Activated CD4-positive, alpha-beta T cell treated with anti-CD3 and anti-CD28 coated beads, Interleukin-2, amount 50 U/mL, for 1 hour (primary cell): ENCODE measurements at regions not wholly inside any gene's neighbourhood (a gene's known extent, or its start where the extent isn't known, plus 50 kb on each side); places are given as distances from the start of the nearest gene placed in this dataset.
"Not testable (repeated sequence)": the region's sequence is repeated elsewhere in the genome, so short reads cannot be mapped to it uniquely, and the experiment has no call there.

Experiments used
- DNase-seq: peaks from one replicate; pipeline ENCODE4 v3.0.0-alpha.2; 2020

DNA sequence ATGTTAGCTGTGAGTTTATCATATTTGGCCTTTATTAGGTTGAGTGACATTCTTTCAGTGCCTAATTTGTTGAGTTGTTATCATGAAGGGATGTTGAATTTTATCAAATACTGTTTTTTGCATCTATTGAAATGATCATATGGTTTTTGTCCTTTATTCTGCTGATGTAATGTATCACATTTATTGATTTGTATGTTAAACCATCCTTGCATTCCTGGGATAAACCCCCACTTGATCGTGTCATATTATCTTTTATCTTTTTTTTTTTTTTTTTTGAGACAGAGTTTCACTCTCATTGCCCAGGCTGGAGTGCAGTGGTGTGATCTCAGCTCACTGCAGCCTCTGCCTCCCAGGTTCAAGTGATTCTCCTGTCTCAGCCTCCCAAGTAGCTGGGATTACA, 51.9 kb upstream of the MFGE8 start:
- not testable (repeated sequence) for DNase-seq

DNA sequence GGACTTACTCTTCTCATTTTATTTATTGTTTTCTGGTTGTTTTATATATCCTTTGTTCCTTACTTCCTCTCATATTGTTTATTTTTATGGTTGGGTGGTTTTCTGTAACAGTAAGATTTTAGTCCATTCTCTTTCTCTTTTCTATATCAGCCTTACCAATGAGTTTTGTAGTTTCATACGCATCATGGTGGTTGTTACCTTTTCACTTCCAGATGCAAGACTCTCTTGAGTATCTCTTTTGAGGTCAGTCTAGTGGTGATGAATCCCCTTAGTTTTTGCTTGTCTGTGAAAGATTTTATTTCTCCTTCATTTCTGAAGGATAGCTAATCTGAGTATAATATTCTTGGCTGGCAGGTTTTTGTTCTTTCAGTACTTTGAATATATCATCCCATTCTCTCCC, 57.1 kb upstream of the MFGE8 start:
- DNase-seq = no peak

DNA sequence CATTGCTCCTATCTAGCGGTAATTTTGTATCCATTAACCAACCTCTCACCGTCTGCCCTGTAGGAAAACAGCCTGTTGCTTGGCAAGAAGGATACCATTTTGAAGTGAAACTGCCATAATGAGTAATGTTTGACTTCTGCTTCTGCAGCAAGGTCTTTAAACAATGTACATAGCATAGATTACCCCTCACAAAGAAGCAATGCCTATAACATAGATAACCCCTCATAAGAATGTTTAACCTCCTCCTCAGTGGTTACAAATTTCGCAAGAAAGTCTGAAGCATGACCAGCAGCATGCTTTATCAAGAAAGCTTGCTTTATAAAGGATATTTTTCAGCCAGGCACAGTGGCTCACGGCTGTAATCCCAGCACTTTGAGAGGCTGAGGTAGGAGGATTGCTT, 61.2 kb upstream of the MFGE8 start:
- DNase-seq = no peak

DNA sequence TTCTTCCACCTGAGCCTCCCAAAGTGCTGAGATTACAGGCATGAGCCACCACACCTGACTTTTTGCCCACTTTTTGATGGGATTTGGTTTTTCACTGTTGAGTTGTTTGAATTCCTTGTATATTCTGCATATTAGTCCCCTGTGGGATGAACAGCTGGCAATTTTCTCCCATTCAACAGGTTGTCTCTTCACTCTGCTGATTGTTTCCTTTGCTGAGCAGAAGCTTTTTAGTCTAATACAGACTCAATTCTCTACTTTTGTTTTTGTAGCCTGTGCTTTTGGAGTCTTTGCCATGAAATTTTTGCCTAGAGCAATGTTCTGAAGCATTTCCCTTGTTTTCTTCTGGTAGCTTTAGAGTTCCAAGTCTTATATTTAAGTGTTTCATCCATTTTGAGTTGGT, 62.7 kb upstream of the MFGE8 start:
- no peak for DNase-seq

DNA sequence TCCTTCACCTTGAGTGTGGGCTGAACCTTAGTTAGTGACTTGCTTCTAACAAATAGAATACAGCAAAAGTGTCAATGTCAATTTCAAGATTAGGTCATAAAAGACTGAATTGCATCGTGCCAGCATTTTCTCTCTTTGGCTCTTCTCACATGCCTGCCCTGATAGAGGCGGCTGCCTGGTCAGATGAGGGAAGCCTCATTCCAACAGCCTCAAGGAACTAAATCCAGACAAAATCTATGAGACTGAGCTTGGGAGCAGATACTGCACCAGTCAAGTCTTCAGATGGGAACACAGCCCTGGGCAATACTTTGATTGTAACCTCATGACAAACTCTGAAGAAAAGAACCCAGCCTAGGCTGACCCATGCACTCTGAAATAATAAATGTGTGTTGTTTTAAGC, 63.5 kb upstream of the MFGE8 start:
- no peak for DNase-seq

DNA sequence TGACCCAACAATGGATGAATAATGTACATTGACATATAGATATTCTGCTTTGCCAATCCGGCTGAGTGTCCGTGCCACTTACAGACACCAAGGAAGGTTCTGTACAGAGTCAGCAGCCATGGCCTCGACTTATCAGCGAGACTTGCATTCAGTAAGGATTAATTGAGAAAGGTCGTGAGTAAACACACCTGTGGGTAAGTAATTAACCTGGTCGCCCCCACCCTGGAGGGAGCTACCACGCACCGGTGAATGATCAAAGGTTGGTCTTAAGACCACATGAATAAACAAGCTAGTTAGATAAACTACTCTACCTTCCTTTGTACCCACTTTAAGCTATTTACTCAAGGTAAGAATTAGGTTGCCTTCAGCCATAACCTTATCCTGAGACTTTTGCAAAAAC, 66.5 kb upstream of the MFGE8 start:
- no peak for DNase-seq

DNA sequence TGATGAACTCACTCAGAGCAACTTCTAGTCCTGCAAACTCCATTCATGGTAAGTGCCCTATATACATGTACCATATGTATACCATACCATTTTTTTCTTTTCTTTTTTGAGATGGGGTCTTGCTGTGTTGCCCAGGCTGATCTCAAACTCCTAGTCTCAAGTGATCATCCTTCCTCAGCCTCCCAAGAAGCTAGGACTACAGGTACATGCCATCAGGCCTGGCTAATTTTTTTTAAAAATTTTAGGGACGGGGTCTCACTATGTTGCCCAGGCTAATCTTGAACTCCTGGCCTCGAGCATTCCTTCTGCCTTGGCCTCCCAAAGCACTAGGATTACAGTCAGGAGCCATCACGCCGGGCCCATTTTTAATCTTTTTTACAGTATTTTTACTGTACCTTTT, 67.3 kb upstream of the MFGE8 start:
- no peak for DNase-seq

DNA sequence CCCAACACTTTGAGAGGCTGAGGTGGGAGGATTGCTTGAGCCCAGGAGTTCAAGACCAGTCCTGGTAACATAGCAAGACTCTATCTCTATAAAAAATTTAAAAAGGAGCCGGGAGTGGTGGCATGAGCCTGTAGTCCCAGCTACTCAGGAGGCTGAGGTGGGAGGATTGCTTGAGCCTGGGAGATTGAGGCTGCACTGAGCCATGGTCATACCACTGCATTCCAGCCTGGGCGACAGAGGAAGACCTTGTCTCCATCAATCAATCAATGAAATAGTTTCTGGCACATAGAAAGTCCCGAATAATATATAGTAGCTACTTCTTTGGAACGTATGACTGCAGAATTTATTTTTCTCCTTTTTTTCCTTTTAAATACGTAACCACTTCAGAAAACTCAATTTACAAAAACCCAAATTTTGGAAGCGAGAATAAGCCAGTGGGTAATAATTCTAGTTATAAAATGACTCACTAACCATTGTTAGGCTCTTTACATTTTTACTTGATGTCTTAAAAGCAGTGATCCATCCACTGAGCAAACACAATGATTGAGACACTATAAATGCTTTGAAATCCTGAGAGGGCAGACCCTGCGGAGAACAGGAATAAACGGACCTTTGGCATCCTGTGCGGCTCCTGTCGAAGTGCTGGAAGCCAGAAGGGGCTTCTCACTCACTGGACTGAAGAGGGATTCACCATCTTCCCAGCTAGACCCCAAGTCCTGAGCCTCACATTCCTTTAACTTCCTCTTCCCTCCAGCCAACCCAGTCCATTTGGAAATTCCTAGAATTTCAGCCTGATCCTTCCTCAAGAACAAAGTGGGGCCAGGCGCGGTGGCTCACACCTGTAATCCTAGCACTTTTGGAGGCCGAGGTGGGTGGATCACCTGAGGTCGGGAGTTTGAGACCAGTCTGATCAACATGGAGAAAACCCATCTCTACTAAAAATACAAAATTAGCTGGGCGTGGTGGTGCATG, 68.4 kb upstream of the MFGE8 start:
- no peak for DNase-seq

DNA sequence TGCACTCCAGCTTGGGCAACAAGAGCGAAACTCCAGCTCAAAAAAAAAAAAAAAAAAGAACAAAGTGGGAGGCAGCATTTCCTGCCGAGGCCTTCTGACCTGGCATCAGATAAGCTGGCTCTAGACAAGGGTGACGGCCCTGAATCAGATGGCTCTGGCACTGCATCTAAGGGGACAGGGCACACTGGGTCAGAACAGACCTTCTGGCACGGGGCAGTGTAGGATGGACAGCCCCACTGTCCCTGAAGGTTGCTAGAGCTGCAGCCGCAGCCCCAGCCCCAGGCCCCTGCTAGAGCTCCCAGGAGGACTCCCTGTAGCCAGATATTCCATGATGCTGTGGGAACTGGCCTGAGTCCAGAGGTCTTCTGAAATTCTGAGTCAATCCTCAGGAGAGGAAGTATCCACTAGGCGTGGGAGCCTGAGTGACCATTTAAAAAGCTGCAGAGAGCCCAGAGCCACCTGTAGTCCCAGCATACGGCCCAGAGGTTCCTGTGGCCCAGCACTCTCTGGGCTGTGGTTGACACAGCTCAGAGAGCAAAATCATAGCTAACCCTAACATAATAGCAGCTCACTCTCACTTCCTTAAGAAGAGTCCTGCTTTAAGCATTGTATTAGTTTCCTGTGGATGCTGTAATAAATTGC, 69.2 kb upstream of the MFGE8 start:
- no peak for DNase-seq

DNA sequence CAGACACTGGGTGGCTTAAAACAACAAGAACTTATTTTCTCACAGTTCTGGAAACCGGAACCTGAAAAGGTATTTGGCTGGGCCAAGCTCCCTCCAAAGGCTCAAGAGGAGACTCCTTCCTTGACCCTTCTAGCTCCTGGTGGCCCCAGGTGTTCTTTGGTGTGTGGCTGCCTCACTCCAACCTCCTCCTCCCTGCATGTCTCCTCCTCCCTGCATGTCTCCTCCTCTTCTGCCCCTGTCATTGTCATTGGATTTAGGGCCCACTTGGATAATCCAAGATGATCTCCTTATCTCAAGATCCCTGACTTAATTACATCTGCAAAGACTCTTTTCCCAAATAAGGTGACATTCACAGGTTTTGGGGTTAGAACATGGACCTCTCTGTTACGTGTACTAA, 69.8 kb upstream of the MFGE8 start:
- DNase-seq = no peak

DNA sequence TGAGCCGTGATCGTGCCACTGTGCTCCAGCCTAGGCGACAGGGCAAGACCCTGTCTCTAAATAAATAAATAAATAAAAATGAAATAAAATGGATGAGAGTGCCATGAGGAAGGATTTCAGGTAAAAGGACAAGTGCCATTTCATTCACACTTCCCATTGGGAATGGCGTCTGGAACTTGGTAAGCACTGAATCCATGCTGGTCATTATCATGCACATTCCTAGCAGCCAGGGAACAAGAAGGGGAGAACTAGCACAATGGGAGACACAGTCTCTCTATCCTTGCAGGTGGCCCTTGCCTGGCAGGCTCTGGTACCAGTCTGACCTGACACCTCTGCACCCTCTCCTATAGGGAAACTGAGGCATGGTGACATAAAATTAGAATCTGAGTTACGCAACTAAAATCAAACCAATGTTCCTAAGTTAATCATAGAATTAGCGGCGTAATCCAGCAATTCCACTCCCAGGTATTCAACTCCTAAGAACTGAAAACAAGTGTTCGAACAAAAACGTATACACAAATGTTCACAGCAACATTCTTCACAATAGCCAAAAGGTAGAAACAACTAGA, 70.8 kb upstream of the MFGE8 start:
- DNase-seq = no peak

DNA sequence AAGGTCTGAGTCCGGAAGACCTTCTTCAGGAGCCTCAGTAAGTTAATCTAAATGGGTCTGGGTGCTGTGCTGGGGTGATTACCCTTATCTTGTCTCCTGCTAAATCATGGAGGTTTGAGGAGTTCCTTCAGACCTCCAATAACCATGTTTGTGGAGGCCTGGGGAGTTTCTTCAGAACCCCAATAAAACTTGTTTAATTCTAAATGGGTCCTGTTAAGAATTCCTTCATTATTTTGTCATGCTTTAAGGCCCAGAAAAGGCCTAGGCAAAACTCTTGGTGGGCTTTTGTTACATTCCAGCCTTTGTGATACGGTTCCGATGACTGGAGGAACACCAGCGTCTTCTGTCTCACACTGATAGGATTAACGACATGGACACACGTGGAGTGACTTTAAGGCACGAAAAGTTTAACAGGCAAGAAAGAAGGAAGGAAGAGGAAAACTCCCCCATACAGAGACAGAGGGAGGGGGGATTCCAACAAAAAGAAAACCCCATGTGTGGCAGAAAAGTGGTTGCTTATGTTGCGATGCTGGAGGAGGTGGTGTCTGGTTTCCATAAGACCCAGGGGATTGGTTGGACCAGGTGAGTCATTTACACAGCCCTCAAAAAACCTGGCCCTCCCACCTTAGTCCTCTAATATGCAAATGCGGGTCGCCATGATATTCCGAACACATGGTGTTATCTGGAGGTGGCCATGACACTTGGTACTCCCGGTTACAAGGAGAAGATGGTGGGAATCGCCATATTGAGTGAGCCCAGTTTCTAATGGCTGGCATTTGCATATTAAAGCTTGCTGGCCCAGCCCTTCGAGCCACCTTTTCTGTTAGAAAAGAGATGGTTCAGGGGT, 72.6 kb upstream of the MFGE8 start:
- DNase-seq = no peak

DNA sequence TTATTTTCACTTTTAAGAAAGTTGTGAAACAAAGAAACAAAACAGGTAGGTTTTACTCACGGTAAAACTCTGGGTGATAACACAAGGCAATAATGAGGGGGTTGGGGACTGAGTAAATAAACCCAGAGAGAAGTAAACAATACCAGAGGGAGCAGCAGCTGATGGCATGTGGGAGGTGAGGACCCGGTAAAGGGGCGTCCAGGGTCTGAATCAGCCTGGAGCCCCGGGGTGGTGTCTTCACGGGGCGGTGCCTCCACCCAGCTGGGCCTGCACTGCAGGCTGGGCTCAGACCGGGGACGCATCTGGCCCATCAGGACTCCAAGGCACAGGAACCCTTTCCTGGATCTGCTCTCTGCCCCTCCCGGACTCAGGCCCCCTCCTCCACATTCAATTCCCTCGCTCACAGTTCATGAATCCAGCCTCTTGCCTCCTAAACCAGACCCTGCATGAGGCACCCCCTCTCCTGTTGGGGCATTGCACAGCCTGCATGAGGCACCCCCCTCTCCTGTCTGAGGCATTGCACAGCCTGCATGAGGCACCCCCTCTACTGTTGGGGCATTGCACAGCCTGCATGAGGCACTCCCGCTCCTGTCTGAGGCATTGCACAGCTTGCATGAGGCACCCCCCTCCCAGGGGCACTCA, 73.9 kb upstream of the MFGE8 start:
- no peak for DNase-seq

DNA sequence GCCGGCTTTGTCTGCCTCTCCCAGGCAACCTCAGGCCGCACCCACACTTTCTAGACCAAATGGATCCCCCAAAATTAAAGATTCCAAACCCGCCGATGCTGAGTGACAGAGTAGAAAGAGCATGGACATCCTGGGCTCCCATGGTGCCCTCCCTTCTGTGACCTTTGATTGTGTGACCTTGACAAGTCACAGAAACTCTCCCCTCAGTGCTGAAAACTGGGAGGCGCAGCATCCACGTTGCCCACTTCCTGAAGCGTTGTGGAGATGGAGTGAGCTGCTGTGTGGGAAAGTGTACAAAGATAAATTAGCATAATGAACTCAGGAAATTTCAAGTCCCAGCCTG, 74.4 kb upstream of the MFGE8 start:
- DNase-seq = no peak

DNA sequence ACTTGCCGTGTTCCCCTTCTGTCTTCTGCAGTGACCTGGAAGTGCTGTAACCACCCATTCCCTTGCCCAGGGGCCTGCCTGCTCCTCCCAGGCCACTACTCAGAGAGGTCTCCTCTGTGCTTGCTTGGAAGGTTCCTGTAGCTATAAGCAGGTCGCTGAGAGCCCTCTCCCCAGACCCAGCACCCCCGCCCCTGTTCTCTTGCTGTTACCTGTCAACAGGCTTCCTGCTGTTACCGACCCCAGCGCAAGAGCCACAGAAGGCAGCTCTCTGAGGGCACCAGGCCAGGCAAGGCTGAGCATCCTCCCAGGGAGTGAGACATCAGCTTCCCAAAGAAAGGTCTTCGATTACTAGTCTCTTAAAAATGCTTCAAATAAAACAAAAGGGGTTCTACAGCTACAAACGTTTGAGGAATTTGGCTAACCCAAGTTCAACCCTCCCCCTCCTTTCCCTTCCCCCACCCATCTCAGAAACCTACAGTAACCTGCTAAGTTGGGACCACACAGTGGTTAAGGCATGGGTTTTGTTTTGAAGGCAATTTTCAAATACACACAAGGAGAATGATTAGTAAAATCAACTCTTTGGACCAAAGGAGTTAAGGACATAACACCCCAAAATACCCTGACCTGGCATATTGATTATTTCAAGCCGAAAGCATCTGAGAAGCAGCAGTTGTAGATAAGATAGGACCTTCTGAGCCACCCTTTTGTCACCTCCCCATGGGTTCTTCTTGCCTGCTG, 74.9 kb upstream of the MFGE8 start:
- no peak for DNase-seq

DNA sequence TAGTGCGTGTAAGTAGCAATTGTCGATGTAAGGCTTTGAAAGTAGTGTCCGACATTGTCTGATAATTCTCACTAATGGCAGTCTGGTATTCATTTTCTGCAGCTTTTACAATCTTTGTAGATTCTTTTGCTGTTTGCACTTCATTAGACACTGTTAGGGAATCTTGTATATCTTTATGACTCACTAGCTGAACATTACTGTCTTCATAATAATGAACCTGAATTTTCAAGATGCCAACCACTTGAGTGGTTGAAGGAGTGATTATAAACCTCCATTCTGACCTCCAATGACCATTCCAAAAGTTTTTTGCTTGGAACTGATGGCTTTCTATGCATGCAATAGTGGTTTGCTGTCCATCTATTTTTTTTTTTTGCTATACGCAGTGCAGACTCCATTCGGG, 76.4 kb upstream of the MFGE8 start:
- no peak for DNase-seq

DNA sequence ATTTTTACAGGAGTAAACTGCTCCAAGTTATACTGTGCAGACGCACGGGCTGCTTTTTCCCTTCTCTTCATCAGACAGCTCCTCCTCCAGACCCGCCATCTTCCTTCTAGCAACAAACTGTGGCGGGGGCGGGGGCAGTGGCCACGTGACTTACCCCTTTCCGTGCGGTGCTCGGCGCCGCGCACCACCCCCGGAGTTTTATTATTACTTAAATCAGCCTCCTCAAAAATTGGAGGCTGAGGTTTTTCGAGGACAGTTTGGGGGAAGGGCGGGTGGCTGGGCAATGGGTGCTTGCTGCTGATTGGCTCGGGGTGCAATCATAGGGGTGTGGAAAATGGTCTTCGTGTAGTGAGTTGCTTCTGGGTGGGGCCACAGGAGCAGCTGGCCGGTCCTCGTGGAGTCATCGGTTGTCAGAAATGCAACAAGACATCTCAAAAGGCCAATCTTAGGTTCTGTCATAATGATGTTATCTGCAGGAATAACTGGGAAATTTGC, 77.1 kb upstream of the MFGE8 start:
- no peak for DNase-seq

DNA sequence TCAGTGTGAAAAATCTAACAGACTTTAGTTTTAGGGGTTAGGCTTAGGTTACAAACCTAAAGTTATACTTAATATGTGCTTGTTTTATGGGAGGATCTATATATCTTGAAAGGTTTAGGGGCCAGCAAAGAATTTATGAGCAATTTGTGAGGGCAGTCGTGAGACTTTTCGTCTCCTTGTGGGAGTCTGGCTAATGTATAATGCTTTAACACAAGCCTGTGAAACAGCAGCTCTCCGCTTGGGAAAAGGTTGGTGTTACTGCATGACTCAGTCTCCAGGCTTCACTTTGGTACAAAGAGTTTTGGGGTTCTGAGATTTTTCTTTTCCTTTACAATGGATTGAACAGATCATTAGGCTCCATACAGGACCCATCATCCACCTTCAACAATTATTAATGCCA, 79.0 kb upstream of the MFGE8 start:
- DNase-seq = no peak

DNA sequence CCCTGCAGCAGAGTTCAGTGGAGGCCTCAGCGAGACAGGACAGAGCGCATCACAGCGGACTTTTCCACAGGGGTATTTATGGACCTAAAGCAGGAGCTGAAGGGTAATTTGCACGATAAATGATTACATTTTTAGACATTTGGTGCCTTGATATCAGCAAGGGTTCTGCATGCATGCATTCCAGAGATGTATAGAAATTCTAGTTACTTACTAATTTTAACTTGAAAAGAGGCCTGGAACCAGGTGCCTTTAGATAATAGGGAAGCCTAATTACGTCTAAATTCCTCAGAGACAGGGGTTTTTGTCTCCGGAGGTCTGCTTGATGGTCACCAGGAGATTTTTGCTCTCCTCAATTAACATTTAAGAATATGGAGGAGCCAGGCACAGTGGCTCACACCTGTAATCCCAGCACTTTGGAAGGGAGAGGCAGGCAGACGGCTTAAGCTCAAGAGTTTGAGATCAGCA, 79.8 kb upstream of the MFGE8 start:
- no peak for DNase-seq

DNA sequence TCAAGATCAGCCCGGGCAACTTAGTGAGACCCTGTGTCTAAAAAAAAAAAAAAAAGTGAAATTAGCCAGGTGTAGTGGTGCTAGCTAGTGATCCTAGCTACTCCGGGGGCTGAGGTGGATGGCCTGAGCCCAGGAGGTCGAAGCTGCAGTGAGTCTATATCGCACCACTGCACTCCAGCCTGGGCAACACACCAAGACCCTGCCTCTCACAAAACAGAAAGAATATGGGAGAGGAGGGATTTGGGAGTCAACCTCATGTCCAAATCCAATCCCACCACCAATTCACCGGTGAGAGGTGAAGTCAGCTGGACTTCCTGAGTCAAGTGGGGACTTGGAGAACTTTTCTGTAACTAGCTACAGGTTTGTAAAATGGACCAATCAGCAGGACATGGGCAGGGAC, 80.5 kb upstream of the MFGE8 start:
- DNase-seq = no peak

DNA sequence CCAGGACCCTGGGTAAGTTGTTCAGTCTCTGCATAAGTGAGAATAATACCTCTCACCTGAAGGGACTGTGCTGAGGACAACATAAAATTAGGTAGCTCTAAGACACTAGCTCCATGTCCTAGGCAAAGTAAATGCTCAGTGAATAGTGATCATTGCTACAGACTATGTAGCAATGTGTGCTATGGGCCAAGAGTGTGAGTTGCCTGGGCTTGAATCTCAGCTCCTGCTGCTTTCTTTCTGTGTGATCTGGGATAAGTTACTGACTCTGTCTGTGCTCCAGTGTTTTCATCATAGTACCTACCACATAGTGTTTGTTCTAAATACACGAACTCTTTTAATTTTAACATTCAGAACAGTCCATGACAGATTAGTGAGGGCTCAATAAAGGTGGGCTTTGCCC, 81.1 kb upstream of the MFGE8 start:
- DNase-seq = no peak

DNA sequence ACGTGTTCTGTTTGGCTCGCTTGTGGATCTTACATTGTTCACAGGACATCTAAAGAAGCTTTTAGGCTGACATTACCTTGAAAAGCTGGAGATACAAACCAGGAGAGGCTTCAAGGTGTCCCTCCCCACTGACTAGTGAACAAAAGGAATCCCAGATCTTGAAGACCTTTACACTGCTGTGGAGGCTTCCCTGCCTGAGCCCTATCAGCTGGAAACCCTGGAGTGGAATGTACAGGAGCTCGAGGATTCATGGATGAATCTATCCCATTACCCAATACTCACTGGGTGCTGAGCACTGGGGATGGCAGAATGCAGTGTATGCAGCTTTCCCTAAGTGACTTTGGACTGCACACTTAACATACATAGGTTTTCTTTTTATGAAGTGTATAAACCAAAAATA, 82.3 kb upstream of the MFGE8 start:
- DNase-seq = no peak
